ENCODE measurements at regions not wholly inside any gene's neighbourhood (a gene's known extent, or its start where the extent isn't known, plus 50 kb on each side); places are given as distances from the start of the nearest gene placed in this dataset.
A peak's percentile ranks its signal among the peaks of the same experiment; 100 is the strongest.

GRCh38 chr13:99903140-99903539 is 68.4 kb downstream of the ZIC5 start:
- DNase-seq (ENCODE audit: low read depth, low spot score), result no peak
- WGBS (ENCODE audit: insufficient coverage, insufficient read length), result 100% methylated on average over 2 of the region's 7 CpGs
- H3K4me1 ChIP-seq (ENCODE audit: control insufficient read depth, insufficient read depth, low read length), result no peaks in the 10 kb centered on the region; the same call in 1 of the 2 replicates
- H3K9me3 ChIP-seq (ENCODE audit: control insufficient read depth, insufficient read depth, low read length), result no peaks in the 10 kb centered on the region
- no peak overlapping the region for H3K27ac ChIP-seq (ENCODE audit: low read length)
- no peak overlapping the region for H3K4me3 ChIP-seq (ENCODE audit: low read length)
- no peaks in the 10 kb centered on the region for H3K27me3 ChIP-seq (ENCODE audit: control insufficient read depth, insufficient read depth, low read length)
- H3K36me3 ChIP-seq (ENCODE audit: control insufficient read depth, insufficient read depth, low read length), result no peaks in the 10 kb centered on the region

GRCh38 chr13:99902657-99903056 is 68.9 kb downstream of the ZIC5 start:
- WGBS (ENCODE audit: insufficient coverage, insufficient read length), result no CpG with 5 or more reads among the region's 4 CpGs
- no peak overlapping the region for H3K27ac ChIP-seq (ENCODE audit: low read length)

GRCh38 chr13:99900960-99901359 is 70.6 kb downstream of the ZIC5 start:
- Histone ChIP-seq H3K4me1 (ENCODE audit: control insufficient read depth, insufficient read depth, low read length) (peaks cover 3% of the 10 kb centered on the region; the same call in 1 of the 2 replicates), H3K27me3 (ENCODE audit: control insufficient read depth, insufficient read depth, low read length) (no peaks in the 10 kb centered on the region), H3K4me3 (ENCODE audit: low read length) (no peak overlapping the region), H3K36me3 (ENCODE audit: control insufficient read depth, insufficient read depth, low read length) (no peaks in the 10 kb centered on the region), H3K27ac (ENCODE audit: low read length) (no peak overlapping the region), H3K9me3 (ENCODE audit: control insufficient read depth, insufficient read depth, low read length) (no peaks in the 10 kb centered on the region)
- no CpG with 5 or more reads among the region's 8 CpGs for WGBS (ENCODE audit: insufficient coverage, insufficient read length)
- DNase-seq (ENCODE audit: low read depth, low spot score), result no peak

More at GRCh38 chr13:99902657-99903056, 68.9 kb downstream of the ZIC5 start:
- Histone ChIP-seq H3K36me3 (ENCODE audit: control insufficient read depth, insufficient read depth, low read length) (no peaks in the 10 kb centered on the region), H3K27me3 (ENCODE audit: control insufficient read depth, insufficient read depth, low read length) (no peaks in the 10 kb centered on the region), H3K4me3 (ENCODE audit: low read length) (no peak overlapping the region), H3K4me1 (ENCODE audit: control insufficient read depth, insufficient read depth, low read length) (no peaks in the 10 kb centered on the region; the same call in 1 of the 2 replicates), H3K9me3 (ENCODE audit: control insufficient read depth, insufficient read depth, low read length) (no peaks in the 10 kb centered on the region)
- DNase-seq (ENCODE audit: low read depth, low spot score), result no peak

- H3K4me1 ChIP-seq (ENCODE audit: control insufficient read depth, insufficient read depth, low read length), result peaks cover 3% of the 10 kb centered on the region; the same call in 1 of the 2 replicates
- no peaks in the 10 kb centered on the region for H3K9me3 ChIP-seq (ENCODE audit: control insufficient read depth, insufficient read depth, low read length)
- H3K27me3 ChIP-seq (ENCODE audit: control insufficient read depth, insufficient read depth, low read length), result peaks cover 6% of the 10 kb centered on the region; the same call in 1 of the 2 replicates
- no peak for DNase-seq (ENCODE audit: low read depth, low spot score)
- H3K36me3 ChIP-seq (ENCODE audit: control insufficient read depth, insufficient read depth, low read length), result no peaks in the 10 kb centered on the region
- no peak overlapping the region for H3K4me3 ChIP-seq (ENCODE audit: low read length)
- no peak overlapping the region for H3K27ac ChIP-seq (ENCODE audit: low read length)
- WGBS (ENCODE audit: insufficient coverage, insufficient read length), result no CpG with 5 or more reads among the region's 7 CpGs
These were observed 73.1 kb downstream of the ZIC5 start for GRCh38 chr13:99898421-99898820.

GRCh38 chr13:99897076-99897440 is 74.5 kb downstream of the ZIC5 start:
- no peaks in the 10 kb centered on the region for H3K9me3 ChIP-seq (ENCODE audit: control insufficient read depth, insufficient read depth, low read length)
- no peak for DNase-seq (ENCODE audit: low read depth, low spot score)
- H3K4me1 ChIP-seq (ENCODE audit: control insufficient read depth, insufficient read depth, low read length), result peaks cover 10% of the 10 kb centered on the region; the same call in 1 of the 2 replicates
- peaks cover 6% of the 10 kb centered on the region; the same call in 1 of the 2 replicates for H3K27me3 ChIP-seq (ENCODE audit: control insufficient read depth, insufficient read depth, low read length)
- no peaks in the 10 kb centered on the region for H3K36me3 ChIP-seq (ENCODE audit: control insufficient read depth, insufficient read depth, low read length)
- no CpG with 5 or more reads among the region's 7 CpGs for WGBS (ENCODE audit: insufficient coverage, insufficient read length)
- H3K27ac ChIP-seq (ENCODE audit: low read length), result no peak overlapping the region
- no peak overlapping the region for H3K4me3 ChIP-seq (ENCODE audit: low read length)

GRCh38 chr13:99896369-99897075 is 75.0 kb downstream of the ZIC5 start:
- no peaks in the 10 kb centered on the region for H3K36me3 ChIP-seq (ENCODE audit: control insufficient read depth, insufficient read depth, low read length)
- H3K27me3 ChIP-seq (ENCODE audit: control insufficient read depth, insufficient read depth, low read length), result peaks cover 6% of the 10 kb centered on the region; the same call in 1 of the 2 replicates
- no peak for DNase-seq (ENCODE audit: low read depth, low spot score)
- no peak overlapping the region for H3K4me3 ChIP-seq (ENCODE audit: low read length)
- peaks cover 10% of the 10 kb centered on the region; the same call in 1 of the 2 replicates for H3K4me1 ChIP-seq (ENCODE audit: control insufficient read depth, insufficient read depth, low read length)
- no CpG with 5 or more reads among the region's 37 CpGs for WGBS (ENCODE audit: insufficient coverage, insufficient read length)
- H3K27ac ChIP-seq (ENCODE audit: low read length), result no peak overlapping the region
- H3K9me3 ChIP-seq (ENCODE audit: control insufficient read depth, insufficient read depth, low read length), result no peaks in the 10 kb centered on the region

GRCh38 chr13:99895444-99896368 is 75.9 kb downstream of the ZIC5 start:
- WGBS (ENCODE audit: insufficient coverage, insufficient read length), result no CpG with 5 or more reads among the region's 100 CpGs
- Histone ChIP-seq H3K4me1 (ENCODE audit: control insufficient read depth, insufficient read depth, low read length) (peaks cover 10% of the 10 kb centered on the region; the same call in 1 of the 2 replicates), H3K4me3 (ENCODE audit: low read length) (peak overlapping the region; percentile 25; the same call in 1 of the 2 replicates), H3K27ac (ENCODE audit: low read length) (no peak overlapping the region), H3K27me3 (ENCODE audit: control insufficient read depth, insufficient read depth, low read length) (peaks cover 6% of the 10 kb centered on the region; the same call in 1 of the 2 replicates), H3K9me3 (ENCODE audit: control insufficient read depth, insufficient read depth, low read length) (no peaks in the 10 kb centered on the region), H3K36me3 (ENCODE audit: control insufficient read depth, insufficient read depth, low read length) (no peaks in the 10 kb centered on the region)
- DNase-seq (ENCODE audit: low read depth, low spot score), result no peak

- Histone ChIP-seq H3K4me1 (ENCODE audit: control insufficient read depth, insufficient read depth, low read length) (peaks cover 10% of the 10 kb centered on the region; the same call in 1 of the 2 replicates), H3K27ac (ENCODE audit: low read length) (no peak overlapping the region), H3K9me3 (ENCODE audit: control insufficient read depth, insufficient read depth, low read length) (no peaks in the 10 kb centered on the region), H3K27me3 (ENCODE audit: control insufficient read depth, insufficient read depth, low read length) (peaks cover 6% of the 10 kb centered on the region; the same call in 1 of the 2 replicates), H3K36me3 (ENCODE audit: control insufficient read depth, insufficient read depth, low read length) (no peaks in the 10 kb centered on the region), H3K4me3 (ENCODE audit: low read length) (peak overlapping the region; percentile 25; the same call in 1 of the 2 replicates)
- WGBS (ENCODE audit: insufficient coverage, insufficient read length), result no CpG with 5 or more reads among the region's 33 CpGs
- no peak for DNase-seq (ENCODE audit: low read depth, low spot score)
These were observed 76.6 kb downstream of the ZIC5 start for GRCh38 chr13:99894840-99895443.

- WGBS (ENCODE audit: insufficient coverage, insufficient read length), result no CpG with 5 or more reads among the region's 13 CpGs
- H3K27ac ChIP-seq (ENCODE audit: low read length), result no peak overlapping the region
- H3K9me3 ChIP-seq (ENCODE audit: control insufficient read depth, insufficient read depth, low read length), result no peaks in the 10 kb centered on the region
- no peaks in the 10 kb centered on the region for H3K36me3 ChIP-seq (ENCODE audit: control insufficient read depth, insufficient read depth, low read length)
- no peak for DNase-seq (ENCODE audit: low read depth, low spot score)
- H3K27me3 ChIP-seq (ENCODE audit: control insufficient read depth, insufficient read depth, low read length), result peaks cover 6% of the 10 kb centered on the region; the same call in 1 of the 2 replicates
- H3K4me1 ChIP-seq (ENCODE audit: control insufficient read depth, insufficient read depth, low read length), result peaks cover 10% of the 10 kb centered on the region; the same call in 1 of the 2 replicates
- no peak overlapping the region for H3K4me3 ChIP-seq (ENCODE audit: low read length)
These were observed 77.3 kb downstream of the ZIC5 start for GRCh38 chr13:99894105-99894839.
